ENCODE measurements at regions not wholly inside any gene's neighbourhood (a gene's known extent, or its start where the extent isn't known, plus 50 kb on each side); places are given as distances from the start of the nearest gene placed in this dataset.

- no peak for DNase-seq (ENCODE audit: extremely low spot score)
- ChIA-PET POLR2A (no interaction called here), CTCF (no interaction called here)
- TF ChIP-seq SUZ12 (IDR thresholded peaks at IDR 0.05) (no peak), ZNF384 (IDR thresholded peaks at IDR 0.05) (no peak), FOXK2 (IDR thresholded peaks at IDR 0.05) (no peak), PKNOX1 (IDR thresholded peaks at IDR 0.05) (peak; percentile 57; the same call in 1 of the 2 replicates), ELF4 (IDR thresholded peaks at IDR 0.05) (no peak)
These were observed 465.8 kb downstream of the ARL4A start for GRCh38 chr7:13153266-13153665.

GRCh38 chr7:13153742-13154141, 466.3 kb downstream of the ARL4A start:
- no peak for DNase-seq (ENCODE audit: extremely low spot score)
- POLR2A ChIA-PET, result no interaction called here
- TF ChIP-seq SUZ12 (IDR thresholded peaks at IDR 0.05) (no peak), ZNF384 (IDR thresholded peaks at IDR 0.05) (no peak), ELF4 (IDR thresholded peaks at IDR 0.05) (no peak), FOXA1 (IDR thresholded peaks at IDR 0.05) (no peak), CTBP1 (IDR thresholded peaks at IDR 0.05; ENCODE audit: borderline replicate concordance) (no peak), PKNOX1 (IDR thresholded peaks at IDR 0.05) (0 out of 2 replicates have a peak, but pooled peaks have one; percentile 6), L3MBTL2 (conservative IDR thresholded peaks at IDR 0.05) (no peak)
- CTCF ChIA-PET, result no interaction called here

DNA sequence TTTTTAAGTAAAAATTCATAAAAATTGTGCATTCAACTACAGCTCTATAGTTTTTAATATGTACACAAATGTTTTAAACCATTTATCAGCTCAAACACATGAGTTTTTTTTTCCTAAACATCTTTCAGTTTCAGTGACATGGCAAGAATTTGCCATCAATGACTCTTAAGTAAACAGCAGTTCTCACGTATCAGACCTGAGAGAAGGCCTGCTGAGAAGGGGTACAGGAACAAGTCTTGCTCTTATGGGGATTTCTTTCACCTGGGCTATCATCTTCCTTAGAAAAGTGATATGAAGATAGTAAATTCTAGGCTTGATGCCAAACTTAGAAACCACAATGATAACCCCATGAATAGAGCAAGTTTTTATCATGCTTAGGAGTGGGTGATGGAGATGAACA, 467.8 kb downstream of the ARL4A start:
- ChIA-PET CTCF (interaction anchor here (0.6 kb wide), 1 partner anchor 1522 kb away, joined by 5 read pairs; no protein-coding TSS in a partner anchor), POLR2A (no interaction called here)
- no peak for DNase-seq (ENCODE audit: extremely low spot score)
- TF ChIP-seq ZNF384 (IDR thresholded peaks at IDR 0.05), result no peak

DNA sequence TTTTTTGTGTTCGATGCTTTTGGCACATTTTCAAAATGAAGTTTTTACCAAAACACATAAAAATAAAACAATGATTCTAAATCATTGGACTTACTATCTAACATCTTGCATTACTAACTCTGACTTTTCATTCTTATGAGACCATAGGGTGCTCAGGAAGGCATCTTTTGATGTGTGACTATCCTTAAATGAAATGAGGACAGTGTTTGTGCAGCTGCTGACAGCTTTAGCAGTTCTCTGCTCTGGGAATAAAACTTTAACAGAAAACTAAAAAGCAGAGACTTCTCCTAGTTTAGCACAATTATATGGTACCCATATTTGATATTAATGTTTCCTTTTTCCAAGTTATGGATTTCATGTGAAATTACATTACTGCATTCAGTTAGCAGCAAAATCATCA, 471.6 kb downstream of the ARL4A start:
- CTCF ChIA-PET, result no interaction called here
- TF ChIP-seq SUZ12 (IDR thresholded peaks at IDR 0.05) (no peak), TARDBP (IDR thresholded peaks at IDR 0.05) (no peak), ARNT (IDR thresholded peaks at IDR 0.05) (no peak), LEF1 (IDR thresholded peaks at IDR 0.05; ENCODE audit: borderline replicate concordance) (no peak), FOXM1 (IDR thresholded peaks at IDR 0.05; ENCODE audit: borderline replicate concordance) (no peak), CTBP1 (IDR thresholded peaks at IDR 0.05; ENCODE audit: borderline replicate concordance) (no peak), PKNOX1 (IDR thresholded peaks at IDR 0.05) (no peak), NFRKB (IDR thresholded peaks at IDR 0.05) (no peak), ZNF384 (IDR thresholded peaks at IDR 0.05) (no peak), ELF4 (IDR thresholded peaks at IDR 0.05) (no peak), BHLHE40 (IDR thresholded peaks at IDR 0.05; ENCODE audit: borderline replicate concordance) (no peak), L3MBTL2 (conservative IDR thresholded peaks at IDR 0.05) (no peak), FOXK2 (IDR thresholded peaks at IDR 0.05) (no peak), HDGF (IDR thresholded peaks at IDR 0.05; ENCODE audit: borderline replicate concordance) (no peak), FOXA1 (IDR thresholded peaks at IDR 0.05) (no peak), SP1 (IDR thresholded peaks at IDR 0.05) (no peak)
- DNase-seq (ENCODE audit: extremely low spot score), result no peak
- POLR2A ChIA-PET, result interaction anchor here (0.6 kb wide), 1 partner anchor 517 kb away, joined by 3 read pairs; no protein-coding TSS in a partner anchor

DNA sequence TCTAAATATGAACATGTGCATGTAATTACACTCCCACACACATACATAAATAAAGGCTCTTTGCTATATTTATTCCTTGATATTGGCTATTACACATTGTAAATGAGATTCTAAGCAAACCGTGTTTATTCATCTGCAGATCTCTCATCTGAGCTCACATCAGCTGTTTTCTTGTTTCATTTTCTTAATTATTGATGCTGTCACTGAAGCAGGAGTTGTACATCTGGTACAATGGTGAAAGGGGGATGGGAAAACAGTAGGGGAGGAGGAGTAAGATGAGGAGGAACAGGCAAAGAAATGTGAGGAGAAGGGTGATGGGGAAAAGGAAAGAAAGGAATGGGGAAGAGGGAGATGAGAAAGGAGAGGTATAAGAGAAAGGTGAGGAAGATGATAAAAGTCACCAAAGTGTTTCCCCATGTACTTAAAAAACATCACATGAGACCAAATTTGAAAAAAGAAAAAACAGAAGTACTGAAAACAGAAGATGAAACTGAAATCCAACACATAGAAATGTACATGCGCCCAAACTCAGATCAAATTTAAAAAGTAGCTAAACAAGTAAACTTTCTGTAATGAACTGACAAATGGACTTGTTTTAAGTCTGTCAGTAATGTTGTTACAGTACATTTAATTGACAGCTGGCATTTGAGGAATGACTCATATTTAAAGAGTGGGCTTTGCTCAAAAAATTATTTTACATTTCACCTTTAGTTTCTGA, 472.2 kb downstream of the ARL4A start:
- DNase-seq (ENCODE audit: extremely low spot score), result no peak

DNA sequence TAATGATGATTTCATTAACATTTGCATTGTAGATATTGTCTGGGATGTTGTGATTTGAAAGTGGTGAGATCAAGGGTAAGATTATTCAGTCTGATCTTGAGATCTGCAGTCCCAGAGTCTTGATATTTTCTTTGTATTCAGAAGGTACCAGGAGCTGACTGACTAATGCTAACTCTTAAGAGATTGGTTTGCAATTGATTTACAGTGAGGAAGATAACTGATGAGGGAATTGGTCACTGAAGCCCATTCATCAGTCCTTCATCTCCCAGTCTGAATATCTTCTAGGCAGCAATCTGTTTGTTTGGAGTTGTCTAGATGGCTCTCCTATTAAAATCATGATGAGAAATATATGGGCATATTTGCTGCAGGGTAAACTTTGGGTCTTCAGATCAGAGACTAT, 473.7 kb downstream of the ARL4A start:
- ChIA-PET CTCF (no interaction called here), POLR2A (no interaction called here)
- TF ChIP-seq FOXK2 (IDR thresholded peaks at IDR 0.05) (no peak), ZNF384 (IDR thresholded peaks at IDR 0.05) (no peak), ELF4 (IDR thresholded peaks at IDR 0.05) (no peak), CTBP1 (IDR thresholded peaks at IDR 0.05; ENCODE audit: borderline replicate concordance) (no peak), BHLHE40 (IDR thresholded peaks at IDR 0.05; ENCODE audit: borderline replicate concordance) (no peak), PKNOX1 (IDR thresholded peaks at IDR 0.05) (no peak)
- no peak for DNase-seq (ENCODE audit: extremely low spot score)

More for the DNA sequence above, 472.2 kb downstream of the ARL4A start:
- ChIA-PET POLR2A (no interaction called here), CTCF (no interaction called here)
- TF ChIP-seq ARNT (IDR thresholded peaks at IDR 0.05) (no peak), SUZ12 (IDR thresholded peaks at IDR 0.05) (no peak), L3MBTL2 (conservative IDR thresholded peaks at IDR 0.05) (no peak), ELF4 (IDR thresholded peaks at IDR 0.05) (no peak), HDGF (IDR thresholded peaks at IDR 0.05; ENCODE audit: borderline replicate concordance) (no peak), FOXA1 (IDR thresholded peaks at IDR 0.05) (no peak), ZNF384 (IDR thresholded peaks at IDR 0.05) (no peak), PKNOX1 (IDR thresholded peaks at IDR 0.05) (no peak), FOXM1 (IDR thresholded peaks at IDR 0.05; ENCODE audit: borderline replicate concordance) (no peak), SP1 (IDR thresholded peaks at IDR 0.05) (no peak)

Measured in HEK293T (cell line).